ENCODE measurements at regions not wholly inside any gene's neighbourhood (a gene's known extent, or its start where the extent isn't known, plus 50 kb on each side); places are given as distances from the start of the nearest gene placed in this dataset.

DNA sequence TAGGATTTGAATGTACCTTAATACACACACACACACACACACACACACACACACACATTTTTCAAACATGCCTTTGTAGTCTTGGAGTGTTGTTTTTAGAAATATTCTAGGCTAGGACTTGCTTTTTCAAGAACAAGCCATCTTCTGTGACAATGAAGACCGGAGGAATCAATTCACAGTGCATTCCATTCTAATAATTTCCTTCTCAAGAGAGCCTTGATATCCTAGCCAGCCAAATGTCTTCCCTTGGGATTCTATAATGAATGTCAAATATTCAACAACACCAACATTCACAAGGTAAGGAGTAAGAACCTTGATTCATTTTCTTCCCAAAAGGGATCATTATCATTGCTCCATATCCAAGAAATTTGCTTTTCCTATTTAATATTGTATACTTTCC is 180.3 kb downstream of the SLITRK1 start:
- TF ChIP-seq RCOR1 (IDR thresholded peaks at IDR 0.05; ENCODE audit: insufficient replicate concordance, low read length) (no peak), CEBPB (IDR thresholded peaks at IDR 0.05; ENCODE audit: low read depth, low read length) (no peak), RAD21 (IDR thresholded peaks at IDR 0.05; ENCODE audit: low read length) (no peak), MAZ (IDR thresholded peaks at IDR 0.05; ENCODE audit: borderline replicate concordance, low read depth, low read length) (no peak)
- TF ChIP-seq, protein P1, sequence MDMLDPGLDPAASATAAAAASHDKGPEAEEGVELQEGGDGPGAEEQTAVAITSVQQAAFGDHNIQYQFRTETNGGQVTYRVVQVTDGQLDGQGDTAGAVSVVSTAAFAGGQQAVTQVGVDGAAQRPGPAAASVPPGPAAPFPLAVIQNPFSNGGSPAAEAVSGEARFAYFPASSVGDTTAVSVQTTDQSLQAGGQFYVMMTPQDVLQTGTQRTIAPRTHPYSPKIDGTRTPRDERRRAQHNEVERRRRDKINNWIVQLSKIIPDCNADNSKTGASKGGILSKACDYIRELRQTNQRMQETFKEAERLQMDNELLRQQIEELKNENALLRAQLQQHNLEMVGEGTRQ (IDR thresholded peaks at IDR 0.05; ENCODE audit: low read depth, low read length), result no peak
- H4K5ac ChIP-seq (ENCODE audit: low read depth, low read length), result no peak overlapping the region
- no peaks in the 10 kb centered on the region for H3K9me3 ChIP-seq (ENCODE audit: control insufficient read depth, insufficient read depth, low read length)
- no peak overlapping the region for H2AFZ ChIP-seq (replicated peaks; ENCODE audit: low read length, poor library complexity)
- DNase-seq (no peak), ATAC-seq (ENCODE audit: low read depth) (no peak)
- H4K91ac ChIP-seq (ENCODE audit: insufficient read depth, low read depth, low read length), result no peak overlapping the region
- H3K23ac ChIP-seq (ENCODE audit: low read depth, low read length), result no peak overlapping the region
- H3K4me3 ChIP-seq (ENCODE audit: insufficient read depth, low read depth, low read length), result no peak overlapping the region
- no peaks in the 10 kb centered on the region for H3K9me1 ChIP-seq (ENCODE audit: insufficient read depth, low read length)
- H2AK5ac ChIP-seq (ENCODE audit: low read depth, low read length), result no peak overlapping the region
- no peak overlapping the region for H3K14ac ChIP-seq (replicated peaks; ENCODE audit: low read depth, low read length)
- H3K79me1 ChIP-seq (ENCODE audit: low read depth in 1 of 2, low read length in 2 of 2), result no peaks in the 10 kb centered on the region
- no peak overlapping the region for H3K27ac ChIP-seq (ENCODE audit: insufficient read depth, low read length)
- H3K27me3 ChIP-seq (ENCODE audit: control insufficient read depth, insufficient read depth, low read length), result no peaks in the 10 kb centered on the region
- no peak overlapping the region for H3K56ac ChIP-seq (ENCODE audit: extremely low read depth, insufficient read depth, low read length)
- no peak overlapping the region for H3K18ac ChIP-seq (ENCODE audit: low read depth, low read length)
- no peak overlapping the region for H2BK5ac ChIP-seq (ENCODE audit: low read depth, low read length, poor library complexity, severe bottlenecking)
- BruUV-seq (replicated peaks), result no TSS peak
- H2BK120ac ChIP-seq (ENCODE audit: low read depth, low read length), result no peak overlapping the region
- H4K8ac ChIP-seq (ENCODE audit: low read depth in 2 of 2, low read length in 2 of 2), result no peak overlapping the region
- H3K36me3 ChIP-seq (ENCODE audit: control insufficient read depth, insufficient read depth, low read length), result no peaks in the 10 kb centered on the region
- no peaks in the 10 kb centered on the region for H3K4me1 ChIP-seq (ENCODE audit: control insufficient read depth, insufficient read depth, low read length)
- in situ Hi-C loops (cut with MboI; ENCODE audit: low sequenced_read_pairs) (no loop called here), intact Hi-C loops (cut with micrococcal nuclease) (no loop called here), dilution Hi-C loops (cut with HindIII; ENCODE audit: low sequenced_read_pairs, unreplicated experiment) (no loop called here)
- no peak overlapping the region for H3K4ac ChIP-seq (ENCODE audit: low read depth, low read length)
- H3K4me2 ChIP-seq (ENCODE audit: low read depth, low read length), result no peak overlapping the region
- WGBS, 2 experiments (ENCODE audit: extremely low coverage in 2 of 2, insufficient read length in 1 of 2), result no CpG with 5 or more reads among the region's 1 CpG
- H3K9ac ChIP-seq (ENCODE audit: low read depth, low read length), result no peak overlapping the region
- no peak overlapping the region for H2BK15ac ChIP-seq (ENCODE audit: low read depth, low read length)
- no peaks in the 10 kb centered on the region for H4K20me1 ChIP-seq (ENCODE audit: insufficient read depth, low read length)
- ChIA-PET CTCF (no interaction called here), POLR2A (ENCODE audit: unreplicated experiment) (no interaction called here)
- H2BK20ac ChIP-seq (ENCODE audit: low read depth, low read length), result no peak overlapping the region
- no peak overlapping the region for H2AK9ac ChIP-seq (replicated peaks; ENCODE audit: low read depth, low read length, poor library complexity)

Data from IMR-90 (cell line).